PC-9 (cell line): ENCODE measurements at regions not wholly inside any gene's neighbourhood (a gene's known extent, or its start where the extent isn't known, plus 50 kb on each side); places are given as distances from the start of the nearest gene placed in this dataset.

Source experiments
- EZH2 ChIP-seq: fragments of 200-600 bp; sonication (generic); IDR thresholded peaks from 2 replicates; pipeline ENCODE4 v1.8.0; 2017; ENCODE audit warnings: antibody characterized with exemption, low read depth
- TF ChIP-seq, protein P1 (sequence below): fragments of 200-600 bp; sonication (generic); conservative IDR thresholded peaks from 2 replicates; pipeline ENCODE4 v1.6.1; 2017; ENCODE audit warnings: mixed run types, antibody characterized with exemption, mild to moderate bottlenecking, moderate library complexity

DNA sequence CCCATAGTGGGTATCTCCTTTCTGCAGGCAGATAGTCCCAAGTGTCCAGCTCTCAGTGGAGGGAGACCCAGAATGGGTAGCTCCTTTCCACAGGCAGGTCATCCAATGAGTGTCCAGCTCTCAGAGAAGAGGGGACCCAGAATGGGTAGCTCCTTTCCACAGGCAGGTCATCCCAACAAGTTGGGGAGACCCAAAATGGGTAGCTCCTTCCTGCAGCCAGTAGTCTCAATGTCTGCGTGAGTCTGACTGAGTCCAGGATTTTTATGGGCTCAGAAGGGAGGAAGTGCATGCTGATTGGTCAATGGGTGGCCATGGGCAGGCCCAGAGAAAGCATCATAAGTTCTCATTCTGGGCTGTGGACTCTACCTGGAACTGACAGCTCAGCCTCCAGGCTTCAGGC lies 150.7 kb upstream of the P2RY1 start:
- TF ChIP-seq, protein P1, sequence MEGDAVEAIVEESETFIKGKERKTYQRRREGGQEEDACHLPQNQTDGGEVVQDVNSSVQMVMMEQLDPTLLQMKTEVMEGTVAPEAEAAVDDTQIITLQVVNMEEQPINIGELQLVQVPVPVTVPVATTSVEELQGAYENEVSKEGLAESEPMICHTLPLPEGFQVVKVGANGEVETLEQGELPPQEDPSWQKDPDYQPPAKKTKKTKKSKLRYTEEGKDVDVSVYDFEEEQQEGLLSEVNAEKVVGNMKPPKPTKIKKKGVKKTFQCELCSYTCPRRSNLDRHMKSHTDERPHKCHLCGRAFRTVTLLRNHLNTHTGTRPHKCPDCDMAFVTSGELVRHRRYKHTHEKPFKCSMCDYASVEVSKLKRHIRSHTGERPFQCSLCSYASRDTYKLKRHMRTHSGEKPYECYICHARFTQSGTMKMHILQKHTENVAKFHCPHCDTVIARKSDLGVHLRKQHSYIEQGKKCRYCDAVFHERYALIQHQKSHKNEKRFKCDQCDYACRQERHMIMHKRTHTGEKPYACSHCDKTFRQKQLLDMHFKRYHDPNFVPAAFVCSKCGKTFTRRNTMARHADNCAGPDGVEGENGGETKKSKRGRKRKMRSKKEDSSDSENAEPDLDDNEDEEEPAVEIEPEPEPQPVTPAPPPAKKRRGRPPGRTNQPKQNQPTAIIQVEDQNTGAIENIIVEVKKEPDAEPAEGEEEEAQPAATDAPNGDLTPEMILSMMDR: no peak
- TF ChIP-seq EZH2: no peak
